ENCODE measurements at regions not wholly inside any gene's neighbourhood (a gene's known extent, or its start where the extent isn't known, plus 50 kb on each side); places are given as distances from the start of the nearest gene placed in this dataset.

- no peak for TF ChIP-seq CTCF (conservative IDR thresholded peaks at IDR 0.05; ENCODE audit: low read length)
- H3K4me3 ChIP-seq (ENCODE audit: low read length), result no peak overlapping the region
- no peak for DNase-seq (ENCODE audit: low read depth)
Observed at GRCh38 chr15:26017665-26018064, 154.5 kb upstream of the ATP10A start.

- DNase-seq (ENCODE audit: low read depth), result no peak
- no peak overlapping the region for H3K4me3 ChIP-seq (ENCODE audit: low read length)
- TF ChIP-seq CTCF (conservative IDR thresholded peaks at IDR 0.05; ENCODE audit: low read length), result no peak
Observed at GRCh38 chr15:26015516-26016075, 152.5 kb upstream of the ATP10A start.

GRCh38 chr15:26013981-26014380, 150.9 kb upstream of the ATP10A start:
- no peak for TF ChIP-seq CTCF (conservative IDR thresholded peaks at IDR 0.05; ENCODE audit: low read length)
- peak; percentile 25 for DNase-seq (ENCODE audit: low read depth)

GRCh38 chr15:26011916-26012315, 148.8 kb upstream of the ATP10A start:
- no peak overlapping the region for H3K4me3 ChIP-seq (ENCODE audit: low read length)
- no peak for TF ChIP-seq CTCF (conservative IDR thresholded peaks at IDR 0.05; ENCODE audit: low read length)
- DNase-seq (ENCODE audit: low read depth), result no peak

More at GRCh38 chr15:26013981-26014380, 150.9 kb upstream of the ATP10A start:
- no peak overlapping the region for H3K4me3 ChIP-seq (ENCODE audit: low read length)

- H3K4me3 ChIP-seq (ENCODE audit: low read length), result no peak overlapping the region
- no peak for TF ChIP-seq CTCF (conservative IDR thresholded peaks at IDR 0.05; ENCODE audit: low read length)
- DNase-seq (ENCODE audit: low read depth), result no peak
Observed at GRCh38 chr15:26007151-26007550, 144.0 kb upstream of the ATP10A start.

- no peak overlapping the region for H3K4me3 ChIP-seq (ENCODE audit: low read length)
- TF ChIP-seq CTCF (conservative IDR thresholded peaks at IDR 0.05; ENCODE audit: low read length), result no peak
- DNase-seq (ENCODE audit: low read depth), result no peak
Observed at GRCh38 chr15:26001201-26001600, 138.1 kb upstream of the ATP10A start.

GRCh38 chr15:25993506-25993905, 130.4 kb upstream of the ATP10A start:
- no peak overlapping the region for H3K4me3 ChIP-seq (ENCODE audit: low read length)
- no peak for DNase-seq (ENCODE audit: low read depth)
- no peak for TF ChIP-seq CTCF (conservative IDR thresholded peaks at IDR 0.05; ENCODE audit: low read length)

Data from AG10803 (cell line).